HepG2 (cell line): ENCODE measurements at regions not wholly inside any gene's neighbourhood (a gene's known extent, or its start where the extent isn't known, plus 50 kb on each side); places are given as distances from the start of the nearest gene placed in this dataset.

Experiments used
- EZH2 ChIP-seq: conservative IDR thresholded peaks from 2 replicates; pipeline ENCODE4 v1.6.1; 2012; ENCODE audit warnings: mild to moderate bottlenecking, low read depth, low read length, moderate library complexity
- FOXK2 ChIP-seq: fragments of 450-650 bp; IDR thresholded peaks from 2 replicates; pipeline ENCODE4 v1.6.1; 2016
- GABPA ChIP-seq, 2 experiments: IDR thresholded peaks; 2 replicates each; pipeline ENCODE4 v1.6.1; 2011 to 2016; ENCODE audit warnings: low read depth in 2 of 2, low read length in 1 of 2, missing biosample characterization in 1 of 2, missing genetic modification characterization in 1 of 2
- HMG20A ChIP-seq: IDR thresholded peaks from 2 replicates; pipeline ENCODE4 v1.6.1; 2016; ENCODE audit warnings: borderline replicate concordance
- HNRNPL ChIP-seq: fragments of 200-400 bp; formaldehyde crosslinking; IDR thresholded peaks from 2 replicates; pipeline ENCODE4 v1.6.1; 2017; ENCODE audit warnings: mild to moderate bottlenecking, low read depth, low read length
- MED13 ChIP-seq: sonication (generic); formaldehyde crosslinking; IDR thresholded peaks from 2 replicates; pipeline ENCODE4 v1.5.0; 2020; ENCODE audit warnings: missing genetic modification reagents
- NBN ChIP-seq: fragments of 450-650 bp; conservative IDR thresholded peaks from 2 replicates; pipeline ENCODE4 v1.6.1; 2017
- PLRG1 ChIP-seq: fragments of 450-650 bp; conservative IDR thresholded peaks from 2 replicates; pipeline ENCODE4 v1.6.1; 2016
- POLR2AphosphoS2 ChIP-seq: IDR thresholded peaks from 2 replicates; pipeline ENCODE4 v1.6.1; 2011; ENCODE audit warnings: low read depth, low read length, improper control_type of control experiment
- SIN3A ChIP-seq: IDR thresholded peaks from 2 replicates; pipeline ENCODE4 v1.6.1; 2011; ENCODE audit warnings: low read depth, mild to moderate bottlenecking, control low read depth, low read length, borderline replicate concordance
- TEAD3 ChIP-seq: optimal IDR thresholded peaks from 2 replicates; pipeline ENCODE3; 2016; ENCODE audit warnings: borderline replicate concordance
- USF2 ChIP-seq, 2 experiments: sonication (generic) in 1 of 2; formaldehyde crosslinking in 1 of 2; IDR thresholded peaks; 2 replicates each; pipeline versions ENCODE4 v1.5.1 to v1.6.1; 2011 to 2020; ENCODE audit warnings: borderline replicate concordance in 1 of 2, low read depth in 1 of 2, low read length in 1 of 2, mild to moderate bottlenecking in 1 of 2, missing genetic modification reagents in 1 of 2, moderate library complexity in 1 of 2
- ZBTB38 ChIP-seq: sonication (generic); formaldehyde crosslinking; IDR thresholded peaks from 2 replicates; pipeline ENCODE4 v1.5.1; 2020; ENCODE audit warnings: mild to moderate bottlenecking, missing genetic modification reagents
- ZNF354B ChIP-seq: sonication (generic); formaldehyde crosslinking; IDR thresholded peaks from 2 replicates; pipeline ENCODE4 v1.8.0; 2022; ENCODE audit warnings: mild to moderate bottlenecking, missing genetic modification reagents
- ZNF44 ChIP-seq: sonication (generic); formaldehyde crosslinking; IDR thresholded peaks from 2 replicates; pipeline ENCODE4 v1.5.1; 2020; ENCODE audit warnings: mild to moderate bottlenecking, missing genetic modification reagents
- ZNF761 ChIP-seq: sonication (generic); formaldehyde crosslinking; conservative IDR thresholded peaks from 2 replicates; pipeline ENCODE4 v1.4.0; 2020; ENCODE audit warnings: mild to moderate bottlenecking, missing genetic modification reagents
- TF ChIP-seq, protein P1 (sequence below): sonication (generic); formaldehyde crosslinking; IDR thresholded peaks from 2 replicates; pipeline ENCODE4 v1.4.0; 2020; ENCODE audit warnings: missing genetic modification reagents

DNA sequence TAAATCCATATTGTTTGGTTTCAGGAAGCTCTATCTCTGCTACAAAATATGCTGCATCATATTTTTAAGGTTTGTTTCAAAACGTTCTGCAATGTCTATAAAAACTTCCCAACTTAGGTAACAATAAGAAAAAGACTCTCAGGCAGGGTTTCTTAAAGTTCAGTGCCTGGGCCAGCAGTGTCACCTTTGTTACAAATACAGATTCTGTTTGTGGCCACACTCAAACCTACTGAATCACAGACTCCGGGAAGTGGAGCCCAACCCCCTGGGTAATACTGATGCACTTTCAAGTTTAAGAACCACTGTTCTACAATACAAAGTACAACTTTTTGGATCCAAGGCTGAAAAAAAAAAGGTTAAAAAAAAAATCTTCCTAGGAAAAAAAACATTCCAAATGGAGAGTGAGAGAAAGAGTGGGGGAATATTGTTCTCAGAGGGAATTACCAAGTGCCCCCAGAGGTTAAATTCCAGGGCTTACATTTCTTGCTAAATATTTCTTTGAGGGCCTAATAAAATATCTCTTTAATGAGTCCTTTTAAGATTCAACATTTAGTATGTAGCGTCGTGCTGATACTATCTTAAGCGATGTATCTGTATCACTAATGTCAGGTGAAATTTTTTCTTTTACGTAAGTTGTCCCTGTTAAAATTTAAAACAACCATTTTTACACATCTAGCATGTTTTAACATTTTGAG, 476.7 kb downstream of the TXNL1 start (continued):
- TF ChIP-seq USF2 (IDR thresholded peaks at IDR 0.05; ENCODE audit: low read depth, low read length): no peak
- TF ChIP-seq USF2 (CRISPR knock-in tag; IDR thresholded peaks at IDR 0.05; ENCODE audit: borderline replicate concordance): no peak
- TF ChIP-seq FOXK2: no peak
- TF ChIP-seq HMG20A: no peak
- TF ChIP-seq ZNF354B (CRISPR knock-in tag): no peak
- no peak for TF ChIP-seq ZNF44
- no peak for TF ChIP-seq TEAD3 (CRISPR knock-in tag)
- TF ChIP-seq, protein P1, sequence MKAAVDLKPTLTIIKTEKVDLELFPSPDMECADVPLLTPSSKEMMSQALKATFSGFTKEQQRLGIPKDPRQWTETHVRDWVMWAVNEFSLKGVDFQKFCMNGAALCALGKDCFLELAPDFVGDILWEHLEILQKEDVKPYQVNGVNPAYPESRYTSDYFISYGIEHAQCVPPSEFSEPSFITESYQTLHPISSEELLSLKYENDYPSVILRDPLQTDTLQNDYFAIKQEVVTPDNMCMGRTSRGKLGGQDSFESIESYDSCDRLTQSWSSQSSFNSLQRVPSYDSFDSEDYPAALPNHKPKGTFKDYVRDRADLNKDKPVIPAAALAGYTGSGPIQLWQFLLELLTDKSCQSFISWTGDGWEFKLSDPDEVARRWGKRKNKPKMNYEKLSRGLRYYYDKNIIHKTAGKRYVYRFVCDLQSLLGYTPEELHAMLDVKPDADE (CRISPR knock-in tag): no peak
- TF ChIP-seq POLR2AphosphoS2: no peak
- no peak for TF ChIP-seq ZNF761
- no peak for TF ChIP-seq EZH2
- TF ChIP-seq PLRG1: no peak
- no peak for TF ChIP-seq SIN3A
- no peak for TF ChIP-seq MED13 (CRISPR knock-in tag)
- TF ChIP-seq GABPA (IDR thresholded peaks at IDR 0.05; ENCODE audit: low read depth, low read length): no peak
- TF ChIP-seq GABPA (CRISPR knock-in tag; IDR thresholded peaks at IDR 0.05; ENCODE audit: low read depth): no peak
- no peak for TF ChIP-seq HNRNPL
- TF ChIP-seq ZBTB38: no peak
- TF ChIP-seq NBN: no peak
